HG02885 (cell line): ENCODE measurements at regions not wholly inside any gene's neighbourhood (a gene's known extent, or its start where the extent isn't known, plus 50 kb on each side); places are given as distances from the start of the nearest gene placed in this dataset.

Experiments used
- ATAC-seq: cut with Tn5 transposase; IDR thresholded peaks from one replicate; pipeline ENCODE4 v1.9.1; 2021; ENCODE audit warnings: mild to moderate bottlenecking; ENCODE audit not compliant: unreplicated experiment, poor library complexity

DNA sequence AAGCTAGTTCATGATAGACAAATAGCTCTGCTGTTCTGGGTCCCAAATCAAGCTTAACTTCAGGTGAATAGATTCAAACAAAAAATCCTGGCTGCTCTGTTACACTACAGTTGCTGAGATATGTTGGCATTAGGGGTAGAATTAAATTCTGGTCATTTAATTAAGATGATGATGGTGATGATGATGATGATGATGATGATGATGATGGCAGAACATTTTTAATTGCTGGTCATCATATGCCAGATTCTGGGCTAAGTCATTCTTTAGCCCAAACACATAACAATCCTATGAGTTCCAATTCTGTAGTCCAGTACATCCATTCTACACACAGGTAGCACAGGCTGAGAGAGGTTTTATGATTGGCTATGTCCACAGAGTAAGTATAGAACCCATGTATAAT is 741.5 kb downstream of the STIM2 start:
- ATAC-seq: no peak

DNA sequence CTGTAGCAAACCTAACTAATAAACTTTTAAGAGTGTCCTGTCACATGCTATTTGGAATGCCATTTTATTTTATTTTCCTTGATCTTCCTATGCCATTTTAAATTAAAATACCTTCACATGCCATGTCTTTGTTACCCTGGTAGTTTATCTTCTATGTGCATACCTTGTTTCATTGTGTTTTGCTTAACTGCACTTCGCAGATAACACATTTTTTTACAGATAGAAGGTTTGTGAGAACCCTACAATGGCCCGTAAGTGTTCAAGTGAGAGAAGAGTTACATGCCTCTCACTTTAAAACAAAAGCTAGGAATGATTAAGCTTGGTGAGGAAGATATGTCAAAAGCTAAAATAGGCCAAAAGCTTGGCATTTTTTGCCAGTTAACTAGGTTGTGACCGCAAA is 744.1 kb downstream of the STIM2 start:
- no peak for ATAC-seq

DNA sequence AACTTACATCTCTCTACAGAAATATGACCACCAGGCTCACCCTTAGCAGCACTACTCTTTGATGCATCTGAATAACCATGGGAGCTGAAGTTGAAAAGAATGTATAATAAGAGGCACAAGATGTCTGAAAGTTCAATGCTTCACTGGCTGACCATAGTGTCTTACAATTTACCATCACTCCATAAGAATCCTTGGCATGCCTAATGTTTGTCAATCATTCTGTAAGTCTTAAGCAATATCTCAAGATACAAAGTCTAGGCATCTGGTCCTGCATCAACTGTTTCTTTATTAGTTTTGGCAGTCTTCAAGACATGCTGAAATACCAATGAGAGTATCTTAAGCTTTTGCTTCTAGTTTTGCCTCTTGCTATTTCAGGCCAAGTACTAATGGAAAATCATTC is 755.5 kb downstream of the STIM2 start:
- ATAC-seq: no peak

DNA sequence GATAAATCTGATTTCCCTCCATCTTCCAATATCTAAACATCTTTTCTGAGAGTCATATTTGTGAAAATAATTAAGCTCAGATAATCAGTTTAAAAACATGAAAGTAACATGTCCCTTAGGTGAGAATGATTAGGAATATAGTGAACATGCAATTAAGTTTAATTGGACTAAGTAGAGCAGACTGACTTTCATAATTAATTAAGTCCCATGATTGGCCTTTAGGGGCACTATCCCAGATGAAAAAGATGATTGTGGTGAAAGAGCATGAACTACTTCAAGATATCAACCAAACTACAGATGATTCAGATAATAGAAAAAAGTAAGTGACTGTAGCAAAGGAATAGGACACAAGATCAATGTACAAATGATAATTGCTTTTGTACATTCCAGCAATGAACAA is 758.8 kb downstream of the STIM2 start:
- ATAC-seq: no peak

DNA sequence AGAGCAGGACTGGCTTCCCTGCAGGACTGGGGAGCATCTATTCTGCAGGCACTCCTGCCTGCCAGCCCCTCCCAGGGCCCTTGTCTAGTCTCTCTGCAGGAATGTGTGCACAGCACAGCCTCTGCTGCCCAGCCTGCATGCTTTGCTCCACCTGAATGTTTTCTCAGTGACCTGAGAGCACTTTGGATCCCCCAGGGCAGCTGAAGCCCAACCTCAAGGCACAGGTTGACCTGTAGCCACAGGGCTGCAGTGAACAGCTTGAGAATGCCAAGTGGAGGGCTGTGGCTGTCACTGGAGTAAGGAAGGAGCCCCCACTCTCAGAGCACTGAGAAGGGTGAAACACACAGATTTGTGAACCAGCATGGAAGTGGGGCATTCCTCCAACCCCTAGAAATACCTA is 760.2 kb downstream of the STIM2 start:
- ATAC-seq: no peak

DNA sequence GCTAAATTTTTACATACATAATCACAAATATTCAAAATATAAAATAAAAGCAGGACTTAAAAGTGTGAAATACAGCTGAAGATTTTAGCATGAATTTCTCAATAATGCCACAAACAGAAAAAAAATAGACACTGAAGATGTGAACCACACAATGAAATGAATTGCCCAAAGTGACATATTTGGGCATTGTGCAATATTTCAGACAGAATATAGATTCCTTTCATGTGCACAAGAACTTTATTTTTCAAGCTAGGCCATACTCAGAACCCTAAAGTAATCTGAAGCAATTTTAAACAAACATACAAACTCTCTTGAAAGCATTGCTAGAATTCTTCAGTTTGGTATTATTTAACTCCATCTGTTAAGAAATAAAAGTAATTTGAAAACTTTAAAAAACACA is 764.1 kb downstream of the STIM2 start:
- ATAC-seq: no peak

DNA sequence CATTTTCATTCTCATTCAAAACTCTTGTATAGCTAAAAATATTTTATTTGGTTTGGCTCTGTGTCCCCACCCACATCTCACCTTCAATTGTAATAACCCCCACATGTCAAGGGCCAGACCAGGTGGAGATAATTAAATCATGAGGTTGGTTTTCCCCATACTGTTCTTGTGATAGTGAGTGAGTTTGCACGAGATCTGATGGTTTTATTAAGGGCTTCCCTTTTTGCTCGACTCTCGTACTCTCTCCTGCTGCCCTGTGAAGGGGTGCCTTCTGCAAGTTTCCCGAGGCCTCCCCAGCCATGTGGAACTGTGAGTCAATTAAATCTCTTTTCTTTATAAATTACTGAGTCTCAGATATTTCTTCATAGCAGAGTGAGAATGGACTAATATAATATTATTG is 768.0 kb downstream of the STIM2 start:
- ATAC-seq: no peak

DNA sequence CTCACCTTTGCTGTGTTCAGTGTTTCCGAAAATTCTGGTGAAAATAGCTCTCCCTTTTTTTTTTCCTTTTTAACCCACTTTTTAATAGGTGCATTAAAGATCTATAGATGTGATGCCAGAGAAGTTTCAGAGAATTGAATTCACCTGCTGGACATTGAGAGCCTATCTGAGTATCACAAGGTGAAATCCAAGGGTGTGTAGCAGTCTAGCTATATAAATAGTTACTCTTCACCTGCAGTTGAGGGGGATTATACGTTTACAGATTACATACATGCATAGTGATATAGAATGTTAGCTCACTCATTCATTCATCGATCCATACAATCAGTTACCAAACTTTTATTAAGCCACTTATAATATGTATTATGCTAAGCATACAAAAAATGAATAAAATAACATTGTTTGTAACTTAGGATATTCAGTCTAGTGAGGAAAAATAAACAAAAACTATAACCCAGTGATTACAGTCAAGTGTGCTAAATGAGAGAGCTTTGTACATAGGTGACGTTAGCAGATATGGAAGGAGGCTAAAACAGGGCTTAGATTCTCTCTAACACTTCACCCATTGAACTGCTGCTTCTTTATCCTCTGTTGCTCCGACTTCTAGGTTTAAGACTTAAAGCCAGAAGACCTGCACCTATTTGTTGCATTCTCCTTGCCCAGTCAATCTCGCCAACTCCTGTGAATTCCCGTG is 769.0 kb downstream of the STIM2 start:
- ATAC-seq: no peak

DNA sequence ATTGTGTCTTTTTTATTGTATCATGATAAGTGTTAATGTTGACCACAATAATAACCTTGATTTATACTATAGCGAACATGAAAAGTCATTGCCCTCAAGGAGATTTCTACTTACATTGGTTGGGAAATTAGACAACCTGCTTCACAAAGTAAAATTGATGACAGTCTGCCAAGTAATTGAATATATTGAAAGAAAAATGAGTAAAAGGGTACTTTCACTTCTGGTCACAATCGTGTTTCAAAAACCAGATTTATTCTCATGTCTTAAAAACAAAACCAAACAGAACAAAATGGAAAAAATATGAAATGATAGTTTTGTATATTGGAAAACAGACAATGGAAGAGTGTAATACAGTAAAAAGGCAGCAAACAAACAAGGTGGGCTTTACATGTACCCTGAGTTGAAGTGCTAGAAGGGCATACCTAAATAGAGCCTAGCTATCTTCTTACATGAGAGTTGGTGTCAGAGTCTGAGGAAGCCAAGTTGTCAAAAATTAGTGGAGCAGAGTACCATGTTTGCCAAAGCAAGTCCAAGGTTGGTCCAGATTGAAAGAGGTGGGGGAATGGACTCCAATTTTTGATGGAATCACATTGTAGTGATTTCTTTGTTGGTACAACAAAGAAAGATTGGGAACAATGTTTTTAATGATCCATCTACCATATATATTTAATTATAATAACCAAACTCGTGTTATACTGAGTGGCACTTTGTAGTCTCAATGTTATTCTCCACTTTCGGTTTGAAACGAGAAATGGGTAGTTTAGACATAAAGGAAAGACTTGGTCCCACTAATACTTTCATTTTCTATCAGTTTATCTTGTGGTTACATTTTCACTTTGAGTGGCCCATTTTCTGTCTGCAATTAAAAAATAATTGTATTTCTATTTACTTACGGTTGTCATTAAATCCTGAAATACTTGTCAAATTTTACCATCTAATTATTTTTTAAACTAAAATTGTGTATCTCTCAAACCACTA is 775.6 kb downstream of the STIM2 start:
- peak; percentile 77 for ATAC-seq

DNA sequence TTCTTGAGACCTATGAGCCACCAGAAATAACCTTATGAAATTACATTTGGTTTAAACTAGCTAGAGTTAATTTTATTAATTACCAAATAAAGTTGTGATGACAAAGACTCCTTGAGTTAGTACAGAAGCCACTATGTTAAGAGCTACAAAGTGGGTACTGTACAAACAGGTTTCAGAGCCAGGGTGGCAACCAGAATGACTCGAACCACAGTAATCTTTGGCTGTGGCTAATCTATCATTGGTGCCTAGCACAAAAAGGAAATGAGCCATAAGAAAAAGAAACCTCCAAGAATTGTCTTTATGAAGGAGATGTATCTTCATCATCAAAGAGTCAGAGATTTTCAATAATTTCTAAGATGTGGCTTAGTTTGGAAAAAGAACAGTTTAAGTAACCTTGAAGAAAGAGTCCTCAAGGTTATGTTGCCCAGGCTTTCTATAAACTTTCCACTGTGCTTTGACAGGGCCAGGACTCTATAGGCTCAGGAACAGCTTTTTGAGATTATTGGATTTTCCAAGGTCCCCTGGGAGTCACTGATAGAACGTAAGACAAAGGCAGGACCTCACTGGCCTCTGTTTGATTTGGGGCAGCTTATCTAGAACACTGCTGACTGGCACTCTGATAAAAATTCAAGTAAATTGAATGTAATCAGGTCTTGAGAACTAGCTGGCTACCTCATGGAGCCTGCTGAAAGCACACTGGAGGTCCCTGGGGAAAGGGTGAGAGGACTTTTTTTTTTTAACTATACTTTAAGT is 777.7 kb downstream of the STIM2 start:
- no peak for ATAC-seq

DNA sequence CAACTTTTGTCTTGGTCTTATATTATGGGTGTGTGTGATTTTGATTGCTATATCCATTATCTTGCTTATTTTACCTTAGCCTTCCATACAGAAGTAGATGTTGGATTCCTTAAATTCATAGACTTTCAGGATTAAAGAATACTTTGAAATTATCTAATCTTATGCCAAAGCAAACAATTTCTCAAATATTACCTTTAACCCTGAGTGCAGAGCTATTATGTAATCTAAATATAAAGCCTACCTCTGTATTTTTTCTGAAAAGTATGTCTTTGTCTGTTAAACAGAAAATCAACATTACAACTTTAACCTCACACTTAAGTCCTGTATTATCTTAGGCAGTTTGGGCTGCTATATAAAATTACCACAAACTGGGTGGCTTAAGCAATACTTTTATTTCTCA is 782.5 kb downstream of the STIM2 start:
- ATAC-seq: no peak

DNA sequence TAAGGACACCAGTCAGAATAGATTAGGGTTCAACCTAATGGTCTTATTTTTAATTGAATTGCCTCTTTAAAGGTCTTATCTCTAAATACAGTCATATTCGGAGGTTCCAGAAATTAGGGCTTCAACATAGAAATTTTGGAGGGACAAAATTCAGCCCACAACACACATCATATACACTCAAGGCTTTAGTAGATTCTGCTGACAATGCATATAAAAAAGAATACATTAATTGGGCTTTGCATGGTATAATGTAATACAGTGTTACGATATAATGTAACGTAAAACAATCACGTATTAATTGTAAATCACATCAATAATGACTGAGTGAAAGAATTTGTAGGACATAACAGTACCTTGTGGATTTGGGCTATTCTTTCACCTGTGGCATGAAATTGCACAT is 787.8 kb downstream of the STIM2 start:
- ATAC-seq: no peak

DNA sequence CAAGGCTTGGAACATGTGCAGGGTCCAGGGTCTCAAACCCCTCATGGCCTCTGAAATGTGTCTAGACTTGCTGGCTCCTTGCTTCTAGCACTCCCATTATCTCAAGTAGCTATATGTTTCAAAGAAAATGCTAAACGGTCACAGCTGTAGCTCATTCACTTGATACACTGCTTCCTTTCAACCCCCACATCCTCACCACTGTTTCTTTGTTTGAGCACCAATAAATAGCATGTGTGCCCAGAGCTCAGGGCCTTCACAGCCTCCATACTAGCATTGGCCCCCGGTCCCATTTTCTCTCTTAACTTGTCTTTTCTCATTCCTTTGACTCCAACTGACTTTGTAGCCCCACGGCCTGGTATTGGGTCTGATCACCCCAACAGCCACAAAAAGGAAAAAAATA is 801.8 kb downstream of the STIM2 start:
- no peak for ATAC-seq

DNA sequence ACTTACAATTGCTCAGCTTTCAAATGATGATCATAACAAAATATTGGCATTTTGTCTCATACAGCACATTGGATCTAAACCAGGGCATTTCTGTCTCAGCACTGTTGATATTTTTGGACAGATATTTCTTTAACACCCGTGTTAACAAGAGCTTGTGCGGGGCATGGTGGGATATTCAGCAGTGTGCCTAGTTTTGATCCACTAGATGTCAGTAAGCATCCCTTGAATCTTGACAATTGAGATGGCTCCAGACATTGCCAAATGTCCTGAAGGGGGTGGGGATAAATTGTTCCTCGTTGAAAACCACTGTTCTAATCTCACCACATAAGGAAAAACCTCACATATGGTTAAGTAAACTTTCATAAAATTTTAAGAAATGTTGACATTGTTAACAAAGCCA is 806.3 kb downstream of the STIM2 start:
- ATAC-seq: no peak

DNA sequence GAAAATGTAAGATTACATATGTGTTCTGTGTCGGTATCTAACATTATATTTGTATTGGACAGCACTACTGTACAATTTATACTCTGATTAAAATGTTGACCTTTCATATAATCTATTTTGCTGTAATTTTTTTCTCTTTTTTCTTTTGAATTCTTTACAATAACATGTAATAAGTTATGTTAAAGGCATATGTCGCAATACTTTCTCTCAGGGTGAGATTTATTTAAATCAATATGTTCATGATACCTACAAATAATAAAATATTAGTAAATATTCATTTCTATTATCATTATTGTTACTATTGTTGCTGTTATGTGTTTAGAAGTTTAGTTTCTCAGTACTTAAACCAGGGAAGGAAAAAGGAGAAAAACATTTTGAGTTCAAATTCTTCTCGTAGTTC is 807.4 kb downstream of the STIM2 start:
- ATAC-seq: no peak

DNA sequence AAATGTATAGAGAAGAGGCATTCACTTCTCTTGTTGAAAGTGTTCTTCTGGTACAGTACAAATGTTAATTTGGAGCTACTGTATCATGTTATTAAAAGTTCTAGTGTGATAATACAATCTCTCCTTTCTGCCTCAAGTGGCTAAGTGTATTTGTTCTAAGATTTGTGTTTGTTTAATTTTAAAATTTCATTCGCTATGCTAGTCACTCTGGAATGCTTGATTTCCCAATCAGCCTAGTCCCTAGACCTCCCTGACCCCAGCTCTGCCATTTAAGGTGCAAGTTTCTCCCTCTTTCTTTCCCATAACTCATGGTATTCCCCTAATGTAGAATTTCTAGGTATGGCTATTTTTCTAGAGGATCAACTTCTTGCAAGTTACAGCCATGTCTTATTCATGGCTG is 817.4 kb downstream of the STIM2 start:
- no peak for ATAC-seq

DNA sequence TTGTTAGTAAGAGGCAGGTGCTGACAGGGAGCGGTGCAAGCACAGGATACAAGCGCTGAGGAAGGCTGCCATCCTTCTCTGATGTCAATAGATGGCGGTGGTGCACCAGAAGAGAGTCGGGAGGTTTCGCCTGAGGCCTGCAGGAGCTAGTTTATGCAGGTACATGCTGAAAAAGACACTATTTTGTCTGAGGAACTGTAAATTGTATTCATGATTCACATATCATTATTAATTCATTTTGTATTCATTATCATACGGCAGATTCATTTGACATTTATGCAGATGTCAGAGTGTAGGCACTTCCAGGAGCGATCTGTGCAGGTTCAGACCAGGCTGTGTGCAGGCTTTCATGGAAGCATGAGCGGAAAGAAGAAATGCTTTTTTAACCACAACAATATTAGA is 824.0 kb downstream of the STIM2 start:
- peak; percentile 99 for ATAC-seq

DNA sequence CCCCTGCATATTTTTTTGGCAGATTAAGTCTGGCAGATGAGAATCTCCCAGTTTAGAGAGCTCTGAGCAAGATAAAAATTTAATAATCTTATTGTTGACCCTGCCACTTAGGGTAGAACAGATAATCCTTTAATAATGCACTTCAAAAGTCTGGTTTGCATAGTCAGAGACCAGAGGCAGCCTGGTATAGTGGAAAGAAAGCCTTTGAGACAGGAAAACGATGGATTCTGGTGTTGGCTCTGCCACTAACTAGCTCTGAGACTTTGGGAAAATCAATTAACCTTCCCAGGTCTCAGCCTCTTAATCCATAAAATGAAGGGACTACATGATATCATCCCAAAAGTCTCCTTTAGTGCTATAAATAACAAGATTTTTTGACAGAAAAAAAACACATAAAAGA is 824.5 kb downstream of the STIM2 start:
- no peak for ATAC-seq

DNA sequence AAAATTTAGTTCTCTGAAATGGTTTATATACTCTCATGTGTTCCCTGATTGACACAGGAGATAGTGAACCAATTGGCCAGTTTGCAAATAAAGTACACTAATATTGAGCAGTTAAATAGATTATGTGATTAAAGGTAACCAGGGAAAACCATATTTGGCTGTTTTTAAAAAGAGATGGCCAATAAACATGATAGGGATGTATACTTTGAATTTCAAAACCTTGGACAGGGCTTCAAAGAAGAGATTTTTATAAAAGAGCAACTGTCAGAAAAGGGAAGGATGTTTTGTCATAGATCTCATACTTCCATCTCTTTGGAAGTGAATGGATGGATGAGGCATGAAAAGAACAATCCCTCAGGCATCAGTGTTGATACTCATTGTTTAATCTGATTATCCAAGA is 825.3 kb downstream of the STIM2 start:
- ATAC-seq: no peak

DNA sequence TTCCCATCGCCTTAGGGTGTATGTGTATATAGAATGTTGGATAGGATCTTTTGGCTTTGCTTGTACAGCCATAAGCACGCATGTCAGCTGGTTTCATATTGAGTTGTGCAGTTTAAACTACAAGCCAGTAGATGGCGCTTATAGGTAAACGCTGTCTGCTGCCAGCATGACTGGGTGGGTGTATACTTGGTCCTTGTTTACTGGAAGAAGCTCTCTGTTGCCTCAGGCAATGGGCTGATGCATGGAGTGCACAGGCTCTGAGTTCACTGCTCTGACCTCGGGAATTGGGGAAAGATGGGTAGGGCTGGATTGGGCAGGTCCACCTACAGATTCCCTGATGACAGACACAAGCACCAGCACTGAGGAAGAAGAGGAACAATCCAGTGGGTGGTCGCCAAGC is 831.5 kb downstream of the STIM2 start:
- ATAC-seq: peak; percentile 97
